GM12892 (cell line): ENCODE measurements at regions not wholly inside any gene's neighbourhood (a gene's known extent, or its start where the extent isn't known, plus 50 kb on each side); places are given as distances from the start of the nearest gene placed in this dataset.

Experiments
- POLR2A ChIP-seq: IDR thresholded peaks from 2 replicates; pipeline ENCODE4 v1.6.1; 2011; ENCODE audit warnings: low read depth, low read length, control low read depth
- POLR2AphosphoS5 ChIP-seq: IDR thresholded peaks from 2 replicates; pipeline ENCODE4 v1.6.1; 2011; ENCODE audit warnings: low read depth, low read length, control low read depth

DNA sequence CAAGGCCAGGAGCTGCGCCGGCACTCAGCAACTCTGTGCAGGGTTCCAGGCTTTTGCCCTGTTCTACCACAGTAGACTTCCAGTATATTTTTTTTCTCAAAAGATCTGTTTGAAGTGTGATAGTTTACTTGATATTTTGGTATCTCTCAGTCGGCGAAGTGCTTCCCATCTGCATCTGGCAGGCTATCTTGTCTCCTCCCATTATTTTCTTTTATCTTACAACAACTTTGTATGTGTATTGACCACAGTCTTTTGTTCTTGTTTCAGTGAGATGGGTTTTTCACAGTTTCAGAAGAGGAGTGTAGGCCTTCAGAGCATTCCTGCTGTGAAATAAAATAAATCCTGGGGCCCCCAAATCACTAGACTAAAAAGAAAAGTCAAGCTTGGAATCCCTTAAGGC is 292.9 kb downstream of the PTGER3 start:
- TF ChIP-seq POLR2AphosphoS5 (no peak), POLR2A (no peak)
